ENCODE measurements at regions not wholly inside any gene's neighbourhood (a gene's known extent, or its start where the extent isn't known, plus 50 kb on each side); places are given as distances from the start of the nearest gene placed in this dataset.

DNA sequence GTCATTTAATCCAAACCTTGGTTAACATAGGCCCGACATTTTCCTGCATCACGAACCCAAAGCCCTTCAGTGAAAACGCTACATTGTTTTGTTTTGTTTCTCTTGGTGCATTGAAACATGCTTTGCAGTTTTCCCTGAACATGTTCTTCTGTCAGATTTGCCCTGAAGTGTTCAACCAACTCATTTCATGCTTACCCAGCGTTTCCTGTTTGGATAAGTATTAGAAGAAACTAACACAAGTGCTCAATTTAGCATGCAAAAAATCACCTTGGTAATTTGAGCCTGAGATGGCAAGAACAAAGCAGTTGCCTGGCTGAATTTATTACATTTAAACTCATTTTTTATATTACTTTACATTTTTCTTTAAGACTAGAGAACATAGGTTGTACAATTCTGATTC, 160.1 kb upstream of the VCX3A start:
- TF ChIP-seq, protein P1, sequence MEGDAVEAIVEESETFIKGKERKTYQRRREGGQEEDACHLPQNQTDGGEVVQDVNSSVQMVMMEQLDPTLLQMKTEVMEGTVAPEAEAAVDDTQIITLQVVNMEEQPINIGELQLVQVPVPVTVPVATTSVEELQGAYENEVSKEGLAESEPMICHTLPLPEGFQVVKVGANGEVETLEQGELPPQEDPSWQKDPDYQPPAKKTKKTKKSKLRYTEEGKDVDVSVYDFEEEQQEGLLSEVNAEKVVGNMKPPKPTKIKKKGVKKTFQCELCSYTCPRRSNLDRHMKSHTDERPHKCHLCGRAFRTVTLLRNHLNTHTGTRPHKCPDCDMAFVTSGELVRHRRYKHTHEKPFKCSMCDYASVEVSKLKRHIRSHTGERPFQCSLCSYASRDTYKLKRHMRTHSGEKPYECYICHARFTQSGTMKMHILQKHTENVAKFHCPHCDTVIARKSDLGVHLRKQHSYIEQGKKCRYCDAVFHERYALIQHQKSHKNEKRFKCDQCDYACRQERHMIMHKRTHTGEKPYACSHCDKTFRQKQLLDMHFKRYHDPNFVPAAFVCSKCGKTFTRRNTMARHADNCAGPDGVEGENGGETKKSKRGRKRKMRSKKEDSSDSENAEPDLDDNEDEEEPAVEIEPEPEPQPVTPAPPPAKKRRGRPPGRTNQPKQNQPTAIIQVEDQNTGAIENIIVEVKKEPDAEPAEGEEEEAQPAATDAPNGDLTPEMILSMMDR (IDR thresholded peaks at IDR 0.05) = no peak
- TF ChIP-seq EP300 (IDR thresholded peaks at IDR 0.05; ENCODE audit: low read depth) (no peak), POLR2AphosphoS5 (IDR thresholded peaks at IDR 0.05) (no peak)

Measured in transverse colon (tissue), 4 donors.